HT1080 (cell line): ENCODE measurements at regions not wholly inside any gene's neighbourhood (a gene's known extent, or its start where the extent isn't known, plus 50 kb on each side); places are given as distances from the start of the nearest gene placed in this dataset.

Experiments
- DNase-seq: peaks from one replicate; pipeline ENCODE4 v3.0.0-alpha.2; 2015; ENCODE audit warnings: low read depth

DNA sequence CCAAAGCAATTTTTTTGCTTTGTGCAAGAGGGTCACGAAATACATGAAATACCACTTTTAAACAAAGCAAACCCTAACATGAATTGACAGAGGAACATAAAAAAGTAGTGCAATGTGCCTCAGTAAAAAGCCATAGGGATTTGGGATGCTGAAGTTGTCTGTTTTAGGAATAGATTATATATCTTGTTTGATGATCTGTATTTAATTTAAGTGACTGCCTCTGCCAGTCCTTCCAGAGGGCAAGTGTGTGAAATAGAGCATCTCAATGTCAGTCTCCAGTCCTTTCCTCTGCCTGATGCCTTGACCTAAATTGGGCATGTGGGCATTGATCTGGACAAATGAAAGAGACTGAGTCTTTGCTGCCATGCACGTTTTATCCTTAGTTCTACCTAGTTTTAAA lies 222.8 kb downstream of the PTPRC start:
- no peak for DNase-seq

DNA sequence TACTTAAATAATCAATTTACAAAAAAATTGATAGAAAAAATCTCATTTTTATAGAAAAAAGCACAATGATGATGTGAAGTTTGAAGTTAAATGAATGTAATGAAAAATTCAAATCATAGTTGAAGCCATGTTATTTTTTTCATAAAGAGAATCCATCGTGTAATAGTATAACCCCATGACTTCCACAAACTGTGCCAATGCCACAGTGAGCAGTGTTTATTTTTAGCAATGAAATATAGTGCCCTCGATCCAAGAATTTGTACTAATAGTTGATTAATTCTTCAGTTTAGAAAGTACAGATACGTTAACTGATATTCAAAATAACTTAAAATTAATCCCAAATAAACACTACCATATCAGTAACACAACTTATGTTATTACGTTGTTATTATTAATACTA lies 225.9 kb downstream of the PTPRC start:
- DNase-seq: no peak

- no peak for DNase-seq
Observed at GRCh38 chr1:198865319-198865718, 226.5 kb downstream of the PTPRC start.

GRCh38 chr1:198867182-198867581 lies 228.3 kb downstream of the PTPRC start:
- no peak for DNase-seq

DNA sequence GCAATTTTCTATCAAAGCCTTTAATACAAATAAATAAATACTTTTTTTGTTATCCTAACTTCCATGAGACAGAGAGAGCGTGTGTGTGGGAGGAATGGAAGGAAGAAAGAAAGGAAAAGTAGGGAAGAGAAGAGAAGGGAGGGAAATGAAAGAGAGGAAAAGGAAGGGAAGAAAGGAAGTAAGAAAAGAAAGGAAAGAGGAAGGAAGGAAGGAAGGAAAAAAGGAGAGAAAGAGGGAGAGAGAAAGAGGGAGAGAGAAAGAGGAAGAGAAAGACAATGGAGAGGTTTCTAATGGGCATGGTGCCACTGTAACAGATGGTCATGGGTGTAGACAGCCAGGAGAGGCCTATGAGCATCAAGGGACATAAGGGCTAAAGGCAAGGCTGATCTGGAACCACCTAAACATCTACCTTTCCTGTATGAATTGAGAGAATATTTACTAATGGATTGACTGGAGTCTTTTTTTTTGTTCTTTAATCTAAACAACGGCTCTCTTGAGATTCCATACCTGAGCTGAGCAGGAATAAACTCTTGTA lies 234.9 kb downstream of the PTPRC start:
- DNase-seq: no peak

- DNase-seq: no peak
Observed at GRCh38 chr1:198876371-198876871, 237.6 kb downstream of the PTPRC start.

DNA sequence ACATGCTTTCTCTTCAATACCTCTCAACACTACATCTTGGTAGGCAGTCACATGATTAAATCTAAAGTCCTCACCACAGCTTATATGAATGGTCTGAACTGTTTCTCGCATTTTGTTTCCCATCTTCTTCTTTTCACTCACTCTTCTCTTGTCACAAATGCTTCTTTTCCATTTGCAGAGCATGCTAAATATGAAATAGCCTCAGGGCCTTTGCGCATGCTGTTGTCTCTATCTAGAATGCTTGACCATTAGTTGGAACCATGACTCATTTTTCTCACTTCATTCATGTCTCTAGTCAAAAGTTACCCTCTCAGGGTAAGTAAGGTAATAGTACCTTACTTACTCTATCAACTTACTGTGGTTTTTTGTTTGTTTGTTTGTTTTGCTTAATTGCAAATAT lies 239.7 kb downstream of the PTPRC start:
- no peak for DNase-seq

GRCh38 chr1:198879711-198880306 lies 241.0 kb downstream of the PTPRC start:
- DNase-seq: no peak

GRCh38 chr1:198880397-198880796 lies 241.6 kb downstream of the PTPRC start:
- DNase-seq: peak; percentile 27

DNA sequence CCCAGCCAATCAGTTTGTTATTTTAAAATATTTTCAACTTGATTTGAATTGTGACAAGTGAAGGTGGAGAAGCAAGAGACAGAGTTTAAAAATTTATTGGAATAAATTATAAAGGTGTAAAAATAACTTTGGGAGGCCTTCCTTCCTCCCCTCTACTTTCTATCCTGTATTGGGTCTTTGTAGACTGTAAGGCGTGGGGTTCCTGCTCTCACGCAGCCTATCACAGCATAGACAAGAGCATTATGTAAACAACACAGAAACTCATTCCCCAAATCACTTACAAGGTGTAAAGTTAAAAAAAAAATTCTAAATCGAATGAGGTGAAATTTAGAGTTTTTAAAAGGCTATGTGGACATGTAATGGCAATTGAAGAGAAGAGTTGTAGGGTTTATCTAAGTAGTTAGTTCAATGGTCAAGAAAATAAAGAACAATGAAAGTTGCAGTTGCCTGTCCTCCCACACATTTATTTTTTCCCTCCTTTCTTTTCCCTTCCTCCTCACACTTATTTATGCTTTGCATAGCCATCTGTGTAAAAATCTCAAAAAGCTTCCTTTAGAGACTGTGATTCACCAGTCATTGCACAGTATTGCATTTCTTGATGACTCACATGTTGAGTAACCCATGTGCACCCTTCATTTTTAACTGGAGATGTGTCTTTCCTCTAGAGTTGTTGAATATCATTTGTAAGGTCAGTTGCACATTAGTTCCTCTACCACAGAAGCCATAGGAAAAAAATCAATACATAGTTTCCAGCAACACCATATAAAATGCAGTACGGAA lies 242.2 kb downstream of the PTPRC start:
- peak; percentile 91 for DNase-seq

- no peak for DNase-seq
Observed at GRCh38 chr1:198883184-198883583, 244.3 kb downstream of the PTPRC start.

- no peak for DNase-seq
Observed at GRCh38 chr1:198887866-198888265, 249.0 kb downstream of the PTPRC start.

DNA sequence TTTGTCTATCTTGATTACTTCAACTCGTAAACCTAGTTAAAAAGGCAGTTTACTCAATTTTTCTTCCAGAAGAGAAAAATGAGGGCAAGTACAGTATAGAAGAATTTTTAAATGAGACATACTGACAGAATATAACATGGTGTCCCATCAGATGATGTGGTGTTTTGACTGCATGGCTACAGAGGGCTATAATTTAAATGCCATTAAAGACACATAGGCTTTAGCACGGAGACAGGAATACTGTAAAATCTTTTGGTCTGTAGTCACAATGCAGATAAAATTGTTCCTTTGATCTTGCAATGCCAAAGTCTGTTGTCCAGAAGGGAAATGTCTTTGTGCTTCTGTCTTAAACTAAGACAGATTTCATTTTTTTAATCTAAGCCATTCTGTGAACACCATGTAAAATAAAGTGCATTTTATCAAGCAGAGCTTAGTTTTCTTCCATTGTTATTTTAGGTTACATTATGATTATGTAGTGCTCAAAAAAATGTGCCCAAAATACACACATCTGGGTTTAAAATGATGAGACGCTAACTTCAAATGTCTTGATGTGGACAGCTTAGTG lies 249.6 kb downstream of the PTPRC start:
- no peak for DNase-seq

DNA sequence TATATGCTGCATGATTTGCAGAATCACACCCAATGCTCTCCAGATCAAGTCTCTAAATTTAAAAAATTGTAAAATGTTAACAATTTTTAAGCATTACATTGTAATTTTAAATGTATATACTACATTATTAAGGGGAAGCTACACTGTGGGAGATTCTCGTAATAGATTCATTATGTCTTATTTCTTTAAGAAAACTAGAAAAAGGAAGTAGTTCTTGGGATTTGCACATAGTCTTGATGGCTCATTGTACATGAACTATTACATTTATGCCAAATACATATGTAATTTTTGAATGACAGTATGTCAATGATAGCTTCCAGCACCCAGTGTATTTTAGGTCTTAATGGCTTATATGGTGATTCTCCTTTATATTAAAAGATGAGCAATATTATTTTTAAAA lies 250.3 kb downstream of the PTPRC start:
- DNase-seq: no peak

GRCh38 chr1:198889749-198890148 lies 250.9 kb downstream of the PTPRC start:
- DNase-seq: no peak

DNA sequence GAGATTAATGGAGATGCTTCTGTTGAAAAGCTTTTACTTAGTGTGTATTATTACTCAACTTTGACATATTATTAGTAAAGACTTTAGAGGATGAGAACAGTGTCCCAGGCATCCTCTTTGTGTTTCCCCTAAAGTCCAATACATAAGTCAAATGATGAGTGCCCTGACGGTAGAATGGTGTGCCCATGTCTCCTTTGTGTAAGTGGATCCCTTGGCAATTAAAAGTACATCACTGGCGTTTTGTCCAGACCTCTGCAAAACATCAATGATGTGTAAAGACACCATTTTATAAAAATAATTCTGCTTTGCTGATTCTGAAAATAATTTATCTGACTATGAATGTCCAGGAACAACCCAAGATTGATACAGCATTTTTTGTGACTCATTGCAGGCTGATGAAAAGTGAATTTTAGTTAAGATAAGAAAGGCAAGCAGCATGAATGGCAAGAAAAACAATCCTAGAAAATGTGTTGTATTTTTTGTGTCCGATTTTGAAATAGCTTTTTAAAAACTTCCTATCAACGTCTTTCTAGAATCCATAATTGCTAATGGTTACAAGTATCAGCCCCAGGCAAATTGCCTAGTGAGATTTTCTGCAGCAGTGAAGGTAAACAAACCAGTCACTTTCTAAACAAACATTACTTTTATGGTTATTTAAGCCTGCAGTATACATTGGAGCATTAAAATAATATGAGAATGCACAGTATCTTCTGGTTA lies 251.5 kb downstream of the PTPRC start:
- no peak for DNase-seq

DNA sequence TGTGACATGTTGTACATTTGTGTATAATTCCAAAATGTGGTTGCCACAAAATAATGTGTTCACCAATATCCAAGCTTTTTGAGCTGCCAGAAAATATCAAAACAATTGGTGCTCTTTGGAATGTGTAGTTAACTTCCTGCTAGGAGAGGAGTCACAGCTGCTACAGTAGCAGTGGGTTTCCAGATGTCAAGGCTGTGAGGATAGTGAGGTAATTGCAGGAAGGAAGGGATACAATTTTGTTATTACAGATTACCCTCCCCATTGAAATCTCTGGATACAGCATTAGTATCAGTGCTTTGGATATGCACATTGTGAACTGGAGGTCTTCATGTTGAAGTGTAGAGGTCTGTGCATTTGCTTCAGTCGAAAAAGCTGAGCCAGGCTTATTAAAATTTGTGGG lies 253.2 kb downstream of the PTPRC start:
- DNase-seq: peak; percentile 29

GRCh38 chr1:198893141-198893540 lies 254.3 kb downstream of the PTPRC start:
- no peak for DNase-seq

GRCh38 chr1:198893763-198894444 lies 255.1 kb downstream of the PTPRC start:
- DNase-seq: no peak

DNA sequence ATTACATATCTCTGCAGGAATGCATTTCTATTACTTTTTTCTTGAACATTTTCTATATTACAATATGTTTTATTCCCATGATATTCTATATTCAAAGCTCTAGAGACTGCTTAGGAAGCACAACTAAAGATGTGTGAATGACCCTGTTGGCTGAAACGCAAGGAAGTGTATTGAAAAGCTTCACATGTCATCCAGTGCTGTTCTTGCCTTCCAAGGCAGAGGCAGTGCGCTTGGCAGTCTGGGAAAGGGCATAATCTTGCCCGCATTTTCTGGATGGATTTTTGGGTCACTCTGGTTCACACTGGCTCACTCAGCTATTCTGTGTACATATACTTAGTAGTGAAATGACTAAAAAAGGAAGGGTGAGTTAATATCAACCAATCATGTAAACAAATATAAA lies 262.4 kb downstream of the PTPRC start:
- no peak for DNase-seq

GRCh38 chr1:198902655-198903054 lies 263.8 kb downstream of the PTPRC start:
- no peak for DNase-seq
